PC-3 (cell line): ENCODE measurements at regions not wholly inside any gene's neighbourhood (a gene's known extent, or its start where the extent isn't known, plus 50 kb on each side); places are given as distances from the start of the nearest gene placed in this dataset.

Source experiments
- EZH2 ChIP-seq: fragments of 300-600 bp; sonication (generic); IDR thresholded peaks from one replicate; pipeline ENCODE4 v1.6.1; 2017; ENCODE audit warnings: antibody characterized with exemption, mild to moderate bottlenecking, low read length; ENCODE audit not compliant: unreplicated experiment
- TF ChIP-seq, protein P1 (sequence below): fragments of 300-600 bp; sonication (generic); conservative IDR thresholded peaks from 2 replicates; pipeline ENCODE4 v1.5.1; 2017; ENCODE audit warnings: antibody characterized with exemption, low read depth, mild to moderate bottlenecking, low read length

DNA sequence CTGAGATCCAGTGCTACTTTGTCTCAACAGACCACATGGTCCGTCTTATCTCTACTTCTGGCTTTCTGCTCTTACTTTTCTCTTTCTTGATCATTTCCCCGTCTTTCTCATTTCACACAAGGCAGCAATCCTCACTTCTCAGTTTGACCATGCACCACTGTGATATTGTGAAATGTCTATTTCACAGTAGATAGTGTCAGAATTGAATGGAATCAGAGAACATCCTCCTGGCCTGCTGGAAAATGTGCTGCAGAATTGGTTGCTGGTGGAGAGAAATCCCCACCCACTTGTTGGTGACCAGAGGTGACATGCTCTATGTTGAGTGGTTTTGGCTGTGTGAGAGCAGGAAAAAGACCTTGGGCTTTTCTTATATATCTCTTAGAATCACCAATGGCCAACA lies 57.8 kb upstream of the RCN1 start:
- TF ChIP-seq, protein P1, sequence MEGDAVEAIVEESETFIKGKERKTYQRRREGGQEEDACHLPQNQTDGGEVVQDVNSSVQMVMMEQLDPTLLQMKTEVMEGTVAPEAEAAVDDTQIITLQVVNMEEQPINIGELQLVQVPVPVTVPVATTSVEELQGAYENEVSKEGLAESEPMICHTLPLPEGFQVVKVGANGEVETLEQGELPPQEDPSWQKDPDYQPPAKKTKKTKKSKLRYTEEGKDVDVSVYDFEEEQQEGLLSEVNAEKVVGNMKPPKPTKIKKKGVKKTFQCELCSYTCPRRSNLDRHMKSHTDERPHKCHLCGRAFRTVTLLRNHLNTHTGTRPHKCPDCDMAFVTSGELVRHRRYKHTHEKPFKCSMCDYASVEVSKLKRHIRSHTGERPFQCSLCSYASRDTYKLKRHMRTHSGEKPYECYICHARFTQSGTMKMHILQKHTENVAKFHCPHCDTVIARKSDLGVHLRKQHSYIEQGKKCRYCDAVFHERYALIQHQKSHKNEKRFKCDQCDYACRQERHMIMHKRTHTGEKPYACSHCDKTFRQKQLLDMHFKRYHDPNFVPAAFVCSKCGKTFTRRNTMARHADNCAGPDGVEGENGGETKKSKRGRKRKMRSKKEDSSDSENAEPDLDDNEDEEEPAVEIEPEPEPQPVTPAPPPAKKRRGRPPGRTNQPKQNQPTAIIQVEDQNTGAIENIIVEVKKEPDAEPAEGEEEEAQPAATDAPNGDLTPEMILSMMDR = no peak
- TF ChIP-seq EZH2 = no peak
